MM.1S (cell line): ENCODE measurements at regions not wholly inside any gene's neighbourhood (a gene's known extent, or its start where the extent isn't known, plus 50 kb on each side); places are given as distances from the start of the nearest gene placed in this dataset.

ENCODE experiments used
- EZH2phosphoT487 ChIP-seq: fragments of 300-600 bp; sonication (generic); IDR thresholded peaks from 2 replicates; pipeline ENCODE4 v1.6.1; 2018; ENCODE audit warnings: antibody characterized with exemption, low read length
- TF ChIP-seq, protein P1 (sequence below): fragments of 300-600 bp; sonication (generic); IDR thresholded peaks from 2 replicates; pipeline ENCODE4 v1.5.1; 2016; ENCODE audit warnings: antibody characterized with exemption, low read length, mixed read lengths

DNA sequence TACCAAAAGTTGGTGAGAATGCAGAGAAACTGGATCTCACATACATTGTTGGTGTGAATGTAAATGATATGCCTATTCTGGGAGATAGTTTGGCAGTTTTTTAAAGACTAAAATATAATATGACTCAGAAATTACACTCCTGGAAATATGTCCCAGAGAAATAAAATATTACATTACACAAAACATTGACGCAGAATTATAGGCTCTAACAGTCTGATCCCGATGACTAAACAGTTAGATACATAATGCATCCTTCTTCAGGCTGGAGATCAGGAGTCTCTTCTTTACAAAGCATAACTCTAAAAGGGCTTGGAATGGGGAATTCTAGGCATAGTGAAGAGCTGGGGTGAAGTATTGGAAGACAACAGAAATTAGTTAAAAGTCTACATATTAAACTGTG lies 586.2 kb upstream of the NECTIN3 start:
- TF ChIP-seq, protein P1, sequence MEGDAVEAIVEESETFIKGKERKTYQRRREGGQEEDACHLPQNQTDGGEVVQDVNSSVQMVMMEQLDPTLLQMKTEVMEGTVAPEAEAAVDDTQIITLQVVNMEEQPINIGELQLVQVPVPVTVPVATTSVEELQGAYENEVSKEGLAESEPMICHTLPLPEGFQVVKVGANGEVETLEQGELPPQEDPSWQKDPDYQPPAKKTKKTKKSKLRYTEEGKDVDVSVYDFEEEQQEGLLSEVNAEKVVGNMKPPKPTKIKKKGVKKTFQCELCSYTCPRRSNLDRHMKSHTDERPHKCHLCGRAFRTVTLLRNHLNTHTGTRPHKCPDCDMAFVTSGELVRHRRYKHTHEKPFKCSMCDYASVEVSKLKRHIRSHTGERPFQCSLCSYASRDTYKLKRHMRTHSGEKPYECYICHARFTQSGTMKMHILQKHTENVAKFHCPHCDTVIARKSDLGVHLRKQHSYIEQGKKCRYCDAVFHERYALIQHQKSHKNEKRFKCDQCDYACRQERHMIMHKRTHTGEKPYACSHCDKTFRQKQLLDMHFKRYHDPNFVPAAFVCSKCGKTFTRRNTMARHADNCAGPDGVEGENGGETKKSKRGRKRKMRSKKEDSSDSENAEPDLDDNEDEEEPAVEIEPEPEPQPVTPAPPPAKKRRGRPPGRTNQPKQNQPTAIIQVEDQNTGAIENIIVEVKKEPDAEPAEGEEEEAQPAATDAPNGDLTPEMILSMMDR = no peak
- TF ChIP-seq EZH2phosphoT487 = no peak
